ENCODE measurements at regions not wholly inside any gene's neighbourhood (a gene's known extent, or its start where the extent isn't known, plus 50 kb on each side); places are given as distances from the start of the nearest gene placed in this dataset.
A peak's percentile ranks its signal among the peaks of the same experiment; 100 is the strongest.

DNA sequence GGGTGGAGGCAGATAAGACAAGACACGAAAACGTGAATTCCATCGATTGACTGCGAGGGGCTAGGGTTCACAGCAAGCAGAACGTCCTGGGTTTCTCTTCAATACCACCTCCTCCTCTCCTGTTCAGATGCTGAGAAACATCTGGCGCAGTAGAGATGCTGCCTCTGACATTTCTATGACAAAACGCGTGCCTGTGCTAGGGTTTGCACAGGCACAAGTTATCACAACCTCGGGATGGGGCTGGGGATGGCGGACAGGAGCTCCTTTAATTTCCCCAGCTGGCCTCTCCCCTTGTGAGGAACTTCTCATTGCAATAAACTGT is 99.8 kb upstream of the SVIL start:
- Histone ChIP-seq H3K4me3 (IDR thresholded peaks at IDR 0.05; ENCODE audit: insufficient read depth, low read depth, low read length) (peak overlapping the region; percentile 38), H2AFZ (ENCODE audit: low read depth) (peak overlapping the region; percentile 93), H3K79me2 (ENCODE audit: insufficient read depth, low read depth) (no peaks in the 10 kb centered on the region), H3K4me2 (peak overlapping the region; percentile 79), H3K27me3 (ENCODE audit: insufficient read depth, low read depth) (no peaks in the 10 kb centered on the region), H3K27ac (no peak overlapping the region), H3K36me3 (ENCODE audit: insufficient read depth) (no peaks in the 10 kb centered on the region), H3K4me1 (ENCODE audit: low read depth, poor library complexity, severe bottlenecking) (peaks cover 5% of the 10 kb centered on the region), H3K9ac (peak overlapping the region; percentile 73; the same call in 1 of the 2 replicates), H4K20me1 (ENCODE audit: insufficient read depth) (no peaks in the 10 kb centered on the region)
- no peak for TF ChIP-seq CTCF (conservative IDR thresholded peaks at IDR 0.05; ENCODE audit: low read depth, low read length)

GRCh38 chr10:29733323-29733722 is 98.6 kb upstream of the SVIL start:
- H3K4me3 ChIP-seq (IDR thresholded peaks at IDR 0.05; ENCODE audit: insufficient read depth, low read depth, low read length) = no peak overlapping the region
- no peak for TF ChIP-seq CTCF (conservative IDR thresholded peaks at IDR 0.05; ENCODE audit: low read depth, low read length)
- H3K27me3 ChIP-seq (ENCODE audit: insufficient read depth, low read depth) = no peaks in the 10 kb centered on the region
- peaks cover 5% of the 10 kb centered on the region for H3K4me1 ChIP-seq (ENCODE audit: low read depth, poor library complexity, severe bottlenecking)
- H3K27ac ChIP-seq = no peak overlapping the region
- no peak overlapping the region for H3K4me2 ChIP-seq
- no peaks in the 10 kb centered on the region for H3K79me2 ChIP-seq (ENCODE audit: insufficient read depth, low read depth)
- H3K36me3 ChIP-seq (ENCODE audit: insufficient read depth) = no peaks in the 10 kb centered on the region
- H3K9ac ChIP-seq = no peak overlapping the region
- no peaks in the 10 kb centered on the region for H4K20me1 ChIP-seq (ENCODE audit: insufficient read depth)
- no peak overlapping the region for H2AFZ ChIP-seq (ENCODE audit: low read depth)

GRCh38 chr10:29732918-29733317 is 98.1 kb upstream of the SVIL start:
- H4K20me1 ChIP-seq (ENCODE audit: insufficient read depth) = no peaks in the 10 kb centered on the region
- no peak overlapping the region for H3K4me3 ChIP-seq (IDR thresholded peaks at IDR 0.05; ENCODE audit: insufficient read depth, low read depth, low read length)
- no peak overlapping the region for H3K9ac ChIP-seq
- no peak overlapping the region for H2AFZ ChIP-seq (ENCODE audit: low read depth)
- H3K36me3 ChIP-seq (ENCODE audit: insufficient read depth) = no peaks in the 10 kb centered on the region
- H3K27ac ChIP-seq = no peak overlapping the region
- no peaks in the 10 kb centered on the region for H3K27me3 ChIP-seq (ENCODE audit: insufficient read depth, low read depth)
- no peaks in the 10 kb centered on the region for H3K79me2 ChIP-seq (ENCODE audit: insufficient read depth, low read depth)
- TF ChIP-seq CTCF (conservative IDR thresholded peaks at IDR 0.05; ENCODE audit: low read depth, low read length) = no peak
- no peak overlapping the region for H3K4me2 ChIP-seq
- peaks cover 5% of the 10 kb centered on the region for H3K4me1 ChIP-seq (ENCODE audit: low read depth, poor library complexity, severe bottlenecking)

DNA sequence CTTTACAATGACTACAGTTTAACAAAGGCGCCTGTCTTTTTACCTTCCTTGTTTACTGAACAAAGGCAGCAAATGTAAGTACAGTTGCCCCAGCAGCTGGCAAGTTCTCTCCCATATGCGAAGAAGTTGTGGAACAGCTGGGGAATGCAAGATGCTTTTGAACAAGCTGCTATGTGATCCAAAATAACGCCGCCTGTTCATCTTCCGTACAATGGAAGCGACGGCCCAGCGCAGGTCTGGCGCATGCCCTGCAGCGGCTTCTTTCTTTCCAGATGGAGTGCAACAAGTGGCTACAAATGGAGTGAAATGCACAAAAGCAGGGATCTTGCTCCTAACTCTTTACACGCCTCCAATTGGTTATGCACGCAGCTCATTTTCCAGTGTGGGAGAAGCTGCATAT is 97.0 kb upstream of the SVIL start:
- TF ChIP-seq CTCF (conservative IDR thresholded peaks at IDR 0.05; ENCODE audit: low read depth, low read length) = no peak
- Histone ChIP-seq H3K9ac (no peak overlapping the region), H3K4me2 (no peak overlapping the region), H3K79me2 (ENCODE audit: insufficient read depth, low read depth) (no peaks in the 10 kb centered on the region), H3K27me3 (ENCODE audit: insufficient read depth, low read depth) (no peaks in the 10 kb centered on the region), H3K27ac (no peak overlapping the region), H3K4me3 (IDR thresholded peaks at IDR 0.05; ENCODE audit: insufficient read depth, low read depth, low read length) (no peak overlapping the region), H4K20me1 (ENCODE audit: insufficient read depth) (no peaks in the 10 kb centered on the region), H2AFZ (ENCODE audit: low read depth) (no peak overlapping the region), H3K36me3 (ENCODE audit: insufficient read depth) (no peaks in the 10 kb centered on the region), H3K4me1 (ENCODE audit: low read depth, poor library complexity, severe bottlenecking) (peaks cover 5% of the 10 kb centered on the region)

GRCh38 chr10:29730969-29731368 is 96.2 kb upstream of the SVIL start:
- Histone ChIP-seq H3K36me3 (ENCODE audit: insufficient read depth) (no peaks in the 10 kb centered on the region), H3K27ac (no peak overlapping the region), H4K20me1 (ENCODE audit: insufficient read depth) (no peaks in the 10 kb centered on the region), H3K9ac (no peak overlapping the region), H3K4me1 (ENCODE audit: low read depth, poor library complexity, severe bottlenecking) (peaks cover 5% of the 10 kb centered on the region), H3K4me2 (no peak overlapping the region), H3K79me2 (ENCODE audit: insufficient read depth, low read depth) (no peaks in the 10 kb centered on the region), H2AFZ (ENCODE audit: low read depth) (no peak overlapping the region), H3K27me3 (ENCODE audit: insufficient read depth, low read depth) (no peaks in the 10 kb centered on the region), H3K4me3 (IDR thresholded peaks at IDR 0.05; ENCODE audit: insufficient read depth, low read depth, low read length) (no peak overlapping the region)
- no peak for TF ChIP-seq CTCF (conservative IDR thresholded peaks at IDR 0.05; ENCODE audit: low read depth, low read length)

All from KMS-11 (cell line).